ENCODE measurements at regions not wholly inside any gene's neighbourhood (a gene's known extent, or its start where the extent isn't known, plus 50 kb on each side); places are given as distances from the start of the nearest gene placed in this dataset.

DNA sequence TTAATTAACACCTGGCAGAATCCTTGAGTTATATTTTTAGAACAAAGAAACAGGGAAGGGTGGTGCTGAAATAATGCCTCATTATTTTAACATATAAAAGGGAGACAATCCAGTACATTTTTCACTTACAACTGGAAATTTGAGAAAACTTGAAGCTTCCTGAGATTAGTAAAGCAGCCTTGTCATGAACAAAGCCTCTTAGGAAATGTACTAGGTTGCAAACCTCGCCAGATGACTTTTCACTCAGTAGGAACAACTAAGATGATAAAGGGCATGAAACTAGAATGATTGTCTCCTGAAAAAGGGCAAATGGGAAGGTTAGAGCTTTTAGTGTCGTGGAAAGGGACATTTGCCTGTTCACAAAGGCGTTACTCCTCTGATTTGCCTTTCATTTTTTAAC lies 289.6 kb downstream of the ETS1 start:
- Mint-ChIP-seq H3K27ac (peak overlapping the region; percentile 70), H3K9me3 (ENCODE audit: insufficient read depth) (no peaks in the 10 kb centered on the region), H3K4me3 (peak overlapping the region; percentile 24), H3K27me3 (no peaks in the 10 kb centered on the region), H3K4me1 (peaks cover 86% of the 10 kb centered on the region)
- H3K4me1 ChIP-seq (ENCODE audit: control insufficient read depth in 2 of 2, insufficient read depth in 2 of 2, low read length in 2 of 2): peaks cover 86 to 89% of the 10 kb centered on the region in 2 donors
- intact Hi-C loops (cut with micrococcal nuclease): no loop called here
- no peak for ATAC-seq (ENCODE audit: low read depth)
- 100% methylated on average over 1 of the region's 3 CpGs for WGBS (ENCODE audit: insufficient coverage)
- H3K27ac ChIP-seq (ENCODE audit: low read length in 2 of 2): peak overlapping the region; percentile 17 to 42
- H3K9ac ChIP-seq (ENCODE audit: low read length): no peak overlapping the region
- DNase-seq: no peak
- peak overlapping the region; percentile 19 for H3K4me2 ChIP-seq (replicated peaks; ENCODE audit: low read depth, low read length, poor library complexity, severe bottlenecking)
- POLR2A ChIA-PET: no interaction called here
- CTCF ChIA-PET: interaction anchor here (1.4 to 2.6 kb wide), 2 partner anchors 12 to 334 kb away, joined by 4 to 14 read pairs; no protein-coding TSS in a partner anchor
- no peak overlapping the region for H3K4me3 ChIP-seq (ENCODE audit: control extremely low read depth in 1 of 5, extremely low read depth in 1 of 5, insufficient read depth in 1 of 5, low read depth in 2 of 5, low read length in 4 of 5)
- no peak for TF ChIP-seq EZH2 (IDR thresholded peaks at IDR 0.05; ENCODE audit: borderline replicate concordance, insufficient read depth, low read depth, low read length, poor library complexity, severe bottlenecking)
- TF ChIP-seq, protein P1, sequence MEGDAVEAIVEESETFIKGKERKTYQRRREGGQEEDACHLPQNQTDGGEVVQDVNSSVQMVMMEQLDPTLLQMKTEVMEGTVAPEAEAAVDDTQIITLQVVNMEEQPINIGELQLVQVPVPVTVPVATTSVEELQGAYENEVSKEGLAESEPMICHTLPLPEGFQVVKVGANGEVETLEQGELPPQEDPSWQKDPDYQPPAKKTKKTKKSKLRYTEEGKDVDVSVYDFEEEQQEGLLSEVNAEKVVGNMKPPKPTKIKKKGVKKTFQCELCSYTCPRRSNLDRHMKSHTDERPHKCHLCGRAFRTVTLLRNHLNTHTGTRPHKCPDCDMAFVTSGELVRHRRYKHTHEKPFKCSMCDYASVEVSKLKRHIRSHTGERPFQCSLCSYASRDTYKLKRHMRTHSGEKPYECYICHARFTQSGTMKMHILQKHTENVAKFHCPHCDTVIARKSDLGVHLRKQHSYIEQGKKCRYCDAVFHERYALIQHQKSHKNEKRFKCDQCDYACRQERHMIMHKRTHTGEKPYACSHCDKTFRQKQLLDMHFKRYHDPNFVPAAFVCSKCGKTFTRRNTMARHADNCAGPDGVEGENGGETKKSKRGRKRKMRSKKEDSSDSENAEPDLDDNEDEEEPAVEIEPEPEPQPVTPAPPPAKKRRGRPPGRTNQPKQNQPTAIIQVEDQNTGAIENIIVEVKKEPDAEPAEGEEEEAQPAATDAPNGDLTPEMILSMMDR (IDR thresholded peaks at IDR 0.05): no peak
- no peaks in the 10 kb centered on the region for H3K9me3 ChIP-seq (ENCODE audit: control extremely low read depth in 1 of 3, control insufficient read depth in 2 of 3, insufficient read depth in 1 of 3, low read length in 2 of 3)
- no peaks in the 10 kb centered on the region for H3K36me3 ChIP-seq (replicated peaks in 1 of 2; ENCODE audit: control extremely low read depth in 1 of 2, control insufficient read depth in 1 of 2, extremely low read depth in 1 of 2, insufficient read depth in 2 of 2, low read length in 1 of 2)
- peaks cover 15% of the 10 kb centered on the region for H3K79me2 ChIP-seq (ENCODE audit: control insufficient read depth, insufficient read depth, low read length)
- H4K20me1 ChIP-seq (ENCODE audit: control insufficient read depth, insufficient read depth, low read length, poor library complexity, severe bottlenecking): no peaks in the 10 kb centered on the region
- H3K27me3 ChIP-seq (replicated peaks in 1 of 4; ENCODE audit: control extremely low read depth in 1 of 4, control insufficient read depth in 3 of 4, insufficient read depth in 4 of 4, low read length in 3 of 4): no peaks in the 10 kb centered on the region
- H2AFZ ChIP-seq (ENCODE audit: insufficient read depth, low read depth, low read length, poor library complexity, severe bottlenecking): peak overlapping the region; percentile 17

DNA sequence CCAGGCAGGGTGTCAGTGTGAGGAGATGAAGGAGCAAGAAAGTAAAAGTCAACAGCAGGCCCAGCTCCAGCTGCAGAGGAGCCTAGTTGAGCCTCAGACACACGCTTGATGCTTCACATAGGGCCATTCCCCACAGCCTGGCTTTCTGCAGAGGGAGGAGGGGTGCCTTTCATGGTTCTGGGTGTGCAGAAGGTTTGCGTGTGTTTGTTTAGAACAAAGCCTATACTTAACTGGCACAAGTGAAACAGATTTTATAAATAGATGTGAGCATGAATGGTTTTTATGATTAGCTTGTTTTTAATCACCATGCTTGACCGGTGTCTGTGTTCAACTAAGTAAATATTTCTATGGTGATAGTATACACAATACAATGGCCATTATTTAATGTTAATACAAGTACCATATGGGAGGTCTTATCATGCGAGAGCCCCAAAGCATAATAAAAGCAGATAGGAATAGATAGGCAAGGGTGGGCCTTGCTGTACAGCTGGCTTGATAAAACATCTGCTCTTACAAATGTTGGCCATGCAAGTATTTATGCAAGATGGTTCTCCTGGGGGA lies 290.2 kb downstream of the ETS1 start:
- H3K4me1 Mint-ChIP-seq: peaks cover 86% of the 10 kb centered on the region
- no peaks in the 10 kb centered on the region for H3K9me3 Mint-ChIP-seq (ENCODE audit: insufficient read depth)
- H3K27me3 Mint-ChIP-seq: no peaks in the 10 kb centered on the region
- WGBS (ENCODE audit: insufficient coverage): 65% methylated on average over 3 of the region's 4 CpGs
- Histone ChIP-seq H3K27ac (ENCODE audit: low read length in 2 of 2) (peak overlapping the region; percentile 17 to 42), H3K4me3 (ENCODE audit: control extremely low read depth in 1 of 5, extremely low read depth in 1 of 5, insufficient read depth in 1 of 5, low read depth in 2 of 5, low read length in 4 of 5) (peak overlapping the region in 1 of 5 experiments; percentile 1), H3K36me3 (replicated peaks in 1 of 2; ENCODE audit: control extremely low read depth in 1 of 2, control insufficient read depth in 1 of 2, extremely low read depth in 1 of 2, insufficient read depth in 2 of 2, low read length in 1 of 2) (no peaks in the 10 kb centered on the region), H4K20me1 (ENCODE audit: control insufficient read depth, insufficient read depth, low read length, poor library complexity, severe bottlenecking) (no peaks in the 10 kb centered on the region), H3K9me3 (ENCODE audit: control extremely low read depth in 1 of 3, control insufficient read depth in 2 of 3, insufficient read depth in 1 of 3, low read length in 2 of 3) (no peaks in the 10 kb centered on the region), H2AFZ (ENCODE audit: insufficient read depth, low read depth, low read length, poor library complexity, severe bottlenecking) (peak overlapping the region; percentile 12), H3K4me1 (ENCODE audit: control insufficient read depth in 2 of 2, insufficient read depth in 2 of 2, low read length in 2 of 2) (peaks cover 87 to 89% of the 10 kb centered on the region in 2 donors), H3K27me3 (replicated peaks in 1 of 4; ENCODE audit: control extremely low read depth in 1 of 4, control insufficient read depth in 3 of 4, insufficient read depth in 4 of 4, low read length in 3 of 4) (no peaks in the 10 kb centered on the region), H3K79me2 (ENCODE audit: control insufficient read depth, insufficient read depth, low read length) (peaks cover 17% of the 10 kb centered on the region), H3K9ac (ENCODE audit: low read length) (no peak overlapping the region), H3K4me2 (replicated peaks; ENCODE audit: low read depth, low read length, poor library complexity, severe bottlenecking) (peak overlapping the region; percentile 19)
- CTCF ChIA-PET: interaction anchor here (0.5 to 2.6 kb wide), 6 partner anchors 12 to 463 kb away, joined by 3 to 14 read pairs (median 4); no protein-coding TSS in a partner anchor
- POLR2A ChIA-PET: interaction anchor here (0.9 kb wide), 1 partner anchor 176 kb away, joined by 4 read pairs; no protein-coding TSS in a partner anchor
- intact Hi-C loops (cut with micrococcal nuclease): no loop called here
- ATAC-seq (ENCODE audit: low read depth) (peak; percentile 53), DNase-seq (no peak)
- peak overlapping the region; percentile 12 for H3K4me3 Mint-ChIP-seq
- H3K27ac Mint-ChIP-seq: peak overlapping the region; percentile 24
- TF ChIP-seq, protein P1 (IDR thresholded peaks at IDR 0.05): no peak
- no peak for TF ChIP-seq EZH2 (IDR thresholded peaks at IDR 0.05; ENCODE audit: borderline replicate concordance, insufficient read depth, low read depth, low read length, poor library complexity, severe bottlenecking)

Data from B cell (primary cell).